HEK293T (cell line): ENCODE measurements at regions not wholly inside any gene's neighbourhood (a gene's known extent, or its start where the extent isn't known, plus 50 kb on each side); places are given as distances from the start of the nearest gene placed in this dataset.

Experiments used
- BHLHE40 ChIP-seq: fragments of 450-650 bp; IDR thresholded peaks from 2 replicates; pipeline ENCODE4 v1.6.1; 2016; ENCODE audit warnings: mild to moderate bottlenecking, moderate library complexity, borderline replicate concordance
- FOXA1 ChIP-seq: fragments of 450-650 bp; IDR thresholded peaks from 2 replicates; pipeline ENCODE4 v1.6.1; 2016; ENCODE audit warnings: mild to moderate bottlenecking
- FOXK2 ChIP-seq: fragments of 450-650 bp; IDR thresholded peaks from 2 replicates; pipeline ENCODE4 v1.6.1; 2016; ENCODE audit warnings: mild to moderate bottlenecking
- FOXM1 ChIP-seq: fragments of 450-650 bp; IDR thresholded peaks from 2 replicates; pipeline ENCODE4 v1.6.1; 2017; ENCODE audit warnings: mild to moderate bottlenecking, borderline replicate concordance
- L3MBTL2 ChIP-seq: fragments of 450-650 bp; conservative IDR thresholded peaks from 2 replicates; pipeline ENCODE4 v1.6.1; 2016; ENCODE audit warnings: mild to moderate bottlenecking
- LEF1 ChIP-seq: fragments of 450-650 bp; IDR thresholded peaks from 2 replicates; pipeline ENCODE4 v1.6.1; 2017; ENCODE audit warnings: mild to moderate bottlenecking, borderline replicate concordance
- PKNOX1 ChIP-seq: fragments of 450-650 bp; IDR thresholded peaks from 2 replicates; pipeline ENCODE4 v1.6.1; 2016
- TARDBP ChIP-seq: fragments of 450-650 bp; IDR thresholded peaks from 2 replicates; pipeline ENCODE4 v1.6.1; 2016

GRCh38 chr5:68757626-68758212, 336.1 kb upstream of the SLC30A5 start:
- no peak for TF ChIP-seq LEF1
- no peak for TF ChIP-seq FOXM1
- TF ChIP-seq L3MBTL2: no peak
- TF ChIP-seq FOXK2: no peak
- no peak for TF ChIP-seq BHLHE40
- TF ChIP-seq PKNOX1: no peak
- no peak for TF ChIP-seq FOXA1
- TF ChIP-seq TARDBP: no peak
